ENCODE measurements at regions not wholly inside any gene's neighbourhood (a gene's known extent, or its start where the extent isn't known, plus 50 kb on each side); places are given as distances from the start of the nearest gene placed in this dataset.

GRCh38 chr3:105967117-105967516, 98.3 kb upstream of the CBLB start:
- H3K4me3 Mint-ChIP-seq, result no peak overlapping the region
- no peak overlapping the region for H3K4me2 ChIP-seq
- no peaks in the 10 kb centered on the region for H3K27me3 ChIP-seq (ENCODE audit: insufficient read depth)
- no peaks in the 10 kb centered on the region for H4K20me1 ChIP-seq (replicated peaks; ENCODE audit: insufficient read depth)
- no peak overlapping the region; the same call in 1 of the 2 replicates for H2AFZ ChIP-seq
- ATAC-seq (no peak), DNase-seq (ENCODE audit: low spot score) (no peak)
- no peaks in the 10 kb centered on the region for H3K4me1 ChIP-seq (ENCODE audit: insufficient read depth)
- no peak overlapping the region for H3K27ac Mint-ChIP-seq
- H3K36me3 Mint-ChIP-seq (ENCODE audit: low read depth), result peaks cover 20% of the 10 kb centered on the region
- H3K9me2 ChIP-seq (ENCODE audit: insufficient read depth), result peaks cover 6% of the 10 kb centered on the region; the same call in 1 of the 2 replicates
- H3K4me1 Mint-ChIP-seq, result no peaks in the 10 kb centered on the region; the same call in 1 of the 3 replicates
- H3K27me3 Mint-ChIP-seq (ENCODE audit: insufficient read depth, low read depth, poor library complexity), result no peaks in the 10 kb centered on the region
- H3K4me3 ChIP-seq, result no peak overlapping the region
- peaks cover 5% of the 10 kb centered on the region; the same call in 1 of the 2 replicates for H3K36me3 ChIP-seq (ENCODE audit: insufficient read depth)
- TF ChIP-seq, protein P1, sequence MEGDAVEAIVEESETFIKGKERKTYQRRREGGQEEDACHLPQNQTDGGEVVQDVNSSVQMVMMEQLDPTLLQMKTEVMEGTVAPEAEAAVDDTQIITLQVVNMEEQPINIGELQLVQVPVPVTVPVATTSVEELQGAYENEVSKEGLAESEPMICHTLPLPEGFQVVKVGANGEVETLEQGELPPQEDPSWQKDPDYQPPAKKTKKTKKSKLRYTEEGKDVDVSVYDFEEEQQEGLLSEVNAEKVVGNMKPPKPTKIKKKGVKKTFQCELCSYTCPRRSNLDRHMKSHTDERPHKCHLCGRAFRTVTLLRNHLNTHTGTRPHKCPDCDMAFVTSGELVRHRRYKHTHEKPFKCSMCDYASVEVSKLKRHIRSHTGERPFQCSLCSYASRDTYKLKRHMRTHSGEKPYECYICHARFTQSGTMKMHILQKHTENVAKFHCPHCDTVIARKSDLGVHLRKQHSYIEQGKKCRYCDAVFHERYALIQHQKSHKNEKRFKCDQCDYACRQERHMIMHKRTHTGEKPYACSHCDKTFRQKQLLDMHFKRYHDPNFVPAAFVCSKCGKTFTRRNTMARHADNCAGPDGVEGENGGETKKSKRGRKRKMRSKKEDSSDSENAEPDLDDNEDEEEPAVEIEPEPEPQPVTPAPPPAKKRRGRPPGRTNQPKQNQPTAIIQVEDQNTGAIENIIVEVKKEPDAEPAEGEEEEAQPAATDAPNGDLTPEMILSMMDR (conservative IDR thresholded peaks at IDR 0.05; ENCODE audit: low read depth in 2 of 2), result no peak
- TF ChIP-seq JUNB (IDR thresholded peaks at IDR 0.05; ENCODE audit: unreplicated experiment) (no peak), POLR2AphosphoS5 (IDR thresholded peaks at IDR 0.05; ENCODE audit: low read depth) (no peak), EZH2phosphoT487 (IDR thresholded peaks at IDR 0.05; ENCODE audit: unreplicated experiment) (no peak), STAT1 (IDR thresholded peaks at IDR 0.05; ENCODE audit: unreplicated experiment) (no peak), NANOG (IDR thresholded peaks at IDR 0.05; ENCODE audit: borderline replicate concordance) (no peak), EZH2 (IDR thresholded peaks at IDR 0.05; ENCODE audit: low read depth, unreplicated experiment) (no peak), REST (IDR thresholded peaks at IDR 0.05; ENCODE audit: unreplicated experiment) (no peak)
- TF ChIP-seq, protein P2, sequence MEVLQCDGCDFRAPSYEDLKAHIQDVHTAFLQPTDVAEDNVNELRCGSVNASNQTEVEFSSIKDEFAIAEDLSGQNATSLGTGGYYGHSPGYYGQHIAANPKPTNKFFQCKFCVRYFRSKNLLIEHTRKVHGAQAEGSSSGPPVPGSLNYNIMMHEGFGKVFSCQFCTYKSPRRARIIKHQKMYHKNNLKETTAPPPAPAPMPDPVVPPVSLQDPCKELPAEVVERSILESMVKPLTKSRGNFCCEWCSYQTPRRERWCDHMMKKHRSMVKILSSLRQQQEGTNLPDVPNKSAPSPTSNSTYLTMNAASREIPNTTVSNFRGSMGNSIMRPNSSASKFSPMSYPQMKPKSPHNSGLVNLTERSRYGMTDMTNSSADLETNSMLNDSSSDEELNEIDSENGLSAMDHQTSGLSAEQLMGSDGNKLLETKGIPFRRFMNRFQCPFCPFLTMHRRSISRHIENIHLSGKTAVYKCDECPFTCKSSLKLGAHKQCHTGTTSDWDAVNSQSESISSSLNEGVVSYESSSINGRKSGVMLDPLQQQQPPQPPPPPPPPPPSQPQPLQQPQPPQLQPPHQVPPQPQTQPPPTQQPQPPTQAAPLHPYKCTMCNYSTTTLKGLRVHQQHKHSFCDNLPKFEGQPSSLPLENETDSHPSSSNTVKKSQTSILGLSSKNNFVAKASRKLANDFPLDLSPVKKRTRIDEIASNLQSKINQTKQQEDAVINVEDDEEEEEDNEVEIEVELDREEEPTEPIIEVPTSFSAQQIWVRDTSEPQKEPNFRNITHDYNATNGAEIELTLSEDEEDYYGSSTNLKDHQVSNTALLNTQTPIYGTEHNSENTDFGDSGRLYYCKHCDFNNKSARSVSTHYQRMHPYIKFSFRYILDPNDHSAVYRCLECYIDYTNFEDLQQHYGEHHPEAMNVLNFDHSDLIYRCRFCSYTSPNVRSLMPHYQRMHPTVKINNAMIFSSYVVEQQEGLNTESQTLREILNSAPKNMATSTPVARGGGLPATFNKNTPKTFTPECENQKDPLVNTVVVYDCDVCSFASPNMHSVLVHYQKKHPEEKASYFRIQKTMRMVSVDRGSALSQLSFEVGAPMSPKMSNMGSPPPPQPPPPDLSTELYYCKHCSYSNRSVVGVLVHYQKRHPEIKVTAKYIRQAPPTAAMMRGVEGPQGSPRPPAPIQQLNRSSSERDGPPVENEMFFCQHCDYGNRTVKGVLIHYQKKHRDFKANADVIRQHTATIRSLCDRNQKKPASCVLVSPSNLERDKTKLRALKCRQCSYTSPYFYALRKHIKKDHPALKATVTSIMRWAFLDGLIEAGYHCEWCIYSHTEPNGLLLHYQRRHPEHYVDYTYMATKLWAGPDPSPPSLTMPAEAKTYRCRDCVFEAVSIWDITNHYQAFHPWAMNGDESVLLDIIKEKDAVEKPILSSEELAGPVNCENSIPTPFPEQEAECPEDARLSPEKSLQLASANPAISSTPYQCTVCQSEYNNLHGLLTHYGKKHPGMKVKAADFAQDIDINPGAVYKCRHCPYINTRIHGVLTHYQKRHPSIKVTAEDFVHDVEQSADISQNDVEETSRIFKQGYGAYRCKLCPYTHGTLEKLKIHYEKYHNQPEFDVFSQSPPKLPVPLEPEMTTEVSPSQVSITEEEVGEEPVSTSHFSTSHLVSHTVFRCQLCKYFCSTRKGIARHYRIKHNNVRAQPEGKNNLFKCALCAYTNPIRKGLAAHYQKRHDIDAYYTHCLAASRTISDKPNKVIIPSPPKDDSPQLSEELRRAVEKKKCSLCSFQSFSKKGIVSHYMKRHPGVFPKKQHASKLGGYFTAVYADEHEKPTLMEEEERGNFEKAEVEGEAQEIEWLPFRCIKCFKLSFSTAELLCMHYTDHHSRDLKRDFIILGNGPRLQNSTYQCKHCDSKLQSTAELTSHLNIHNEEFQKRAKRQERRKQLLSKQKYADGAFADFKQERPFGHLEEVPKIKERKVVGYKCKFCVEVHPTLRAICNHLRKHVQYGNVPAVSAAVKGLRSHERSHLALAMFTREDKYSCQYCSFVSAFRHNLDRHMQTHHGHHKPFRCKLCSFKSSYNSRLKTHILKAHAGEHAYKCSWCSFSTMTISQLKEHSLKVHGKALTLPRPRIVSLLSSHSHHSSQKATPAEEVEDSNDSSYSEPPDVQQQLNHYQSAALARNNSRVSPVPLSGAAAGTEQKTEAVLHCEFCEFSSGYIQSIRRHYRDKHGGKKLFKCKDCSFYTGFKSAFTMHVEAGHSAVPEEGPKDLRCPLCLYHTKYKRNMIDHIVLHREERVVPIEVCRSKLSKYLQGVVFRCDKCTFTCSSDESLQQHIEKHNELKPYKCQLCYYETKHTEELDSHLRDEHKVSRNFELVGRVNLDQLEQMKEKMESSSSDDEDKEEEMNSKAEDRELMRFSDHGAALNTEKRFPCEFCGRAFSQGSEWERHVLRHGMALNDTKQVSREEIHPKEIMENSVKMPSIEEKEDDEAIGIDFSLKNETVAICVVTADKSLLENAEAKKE (CRISPR knock-in tag; IDR thresholded peaks at IDR 0.05), result no peak
- H3K27ac ChIP-seq (ENCODE audit: low read depth), result no peak overlapping the region
- H3F3A ChIP-seq (replicated peaks; ENCODE audit: low read depth), result no peaks in the 10 kb centered on the region
- no peaks in the 10 kb centered on the region for H3K79me2 ChIP-seq (replicated peaks; ENCODE audit: insufficient read depth)
- H3K9me3 Mint-ChIP-seq, result peaks cover 23% of the 10 kb centered on the region

Measured in GM23338 (cell line).